ENCODE measurements at regions not wholly inside any gene's neighbourhood (a gene's known extent, or its start where the extent isn't known, plus 50 kb on each side); places are given as distances from the start of the nearest gene placed in this dataset.

GRCh38 chr6:109255087-109255486 lies 127.2 kb downstream of the CD164 start:
- TF ChIP-seq CTCF (IDR thresholded peaks at IDR 0.05) (no peak), EP300 (IDR thresholded peaks at IDR 0.05; ENCODE audit: low read depth) (no peak), POLR2A (IDR thresholded peaks at IDR 0.05) (no peak)
